ENCODE measurements at regions not wholly inside any gene's neighbourhood (a gene's known extent, or its start where the extent isn't known, plus 50 kb on each side); places are given as distances from the start of the nearest gene placed in this dataset.
"Not testable (repeated sequence)": the region's sequence is repeated elsewhere in the genome, so short reads cannot be mapped to it uniquely, and the experiment has no call there.

DNA sequence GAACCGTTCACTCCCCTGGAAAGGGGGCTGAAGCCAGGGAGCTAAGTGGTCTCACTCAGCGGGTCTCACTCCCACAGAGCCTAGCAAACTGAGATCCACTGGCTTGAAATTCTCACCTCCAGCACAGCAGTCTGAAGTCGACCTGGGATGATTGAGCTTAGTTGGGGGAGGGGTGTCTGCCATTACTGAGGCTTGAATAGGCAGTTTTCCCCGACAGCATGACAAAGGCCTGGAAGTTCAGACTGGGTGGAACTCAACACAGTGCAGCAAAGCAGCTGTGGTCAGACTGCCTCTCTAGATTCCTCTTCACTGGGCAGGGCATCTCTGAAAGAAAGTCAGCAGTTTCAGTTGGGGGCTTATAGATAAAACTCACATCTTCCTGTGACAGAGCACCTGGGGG lies 292.5 kb downstream of the NUP35 start:
- DNase-seq = no peak
- in situ Hi-C loops (cut with HindIII; ENCODE audit: low pct_ligation_motif_present, low pct_unique_long_range_greater_than_20kb, low sequenced_read_pairs) = no loop called here

DNA sequence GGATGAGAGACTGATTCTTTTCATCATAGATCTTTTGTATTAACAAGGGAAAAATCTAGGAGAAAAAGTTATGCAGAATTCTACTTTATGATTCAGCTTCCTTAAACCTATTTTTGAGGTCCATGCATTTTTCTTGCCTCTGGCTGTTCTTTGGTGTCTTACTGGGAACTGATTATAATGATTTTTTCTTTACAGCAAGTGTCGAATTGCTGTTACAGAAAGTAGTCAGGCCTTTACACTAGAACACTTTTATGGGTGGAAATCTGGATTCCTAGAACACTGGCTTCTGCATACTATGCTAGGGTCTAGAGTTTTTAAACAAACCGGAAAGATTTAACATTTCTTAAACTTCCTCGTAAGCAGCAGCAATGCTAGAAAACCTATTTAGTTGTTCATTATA lies 302.6 kb downstream of the NUP35 start:
- in situ Hi-C loops (cut with HindIII; ENCODE audit: low pct_ligation_motif_present, low pct_unique_long_range_greater_than_20kb, low sequenced_read_pairs) = no loop called here
- DNase-seq = no peak

DNA sequence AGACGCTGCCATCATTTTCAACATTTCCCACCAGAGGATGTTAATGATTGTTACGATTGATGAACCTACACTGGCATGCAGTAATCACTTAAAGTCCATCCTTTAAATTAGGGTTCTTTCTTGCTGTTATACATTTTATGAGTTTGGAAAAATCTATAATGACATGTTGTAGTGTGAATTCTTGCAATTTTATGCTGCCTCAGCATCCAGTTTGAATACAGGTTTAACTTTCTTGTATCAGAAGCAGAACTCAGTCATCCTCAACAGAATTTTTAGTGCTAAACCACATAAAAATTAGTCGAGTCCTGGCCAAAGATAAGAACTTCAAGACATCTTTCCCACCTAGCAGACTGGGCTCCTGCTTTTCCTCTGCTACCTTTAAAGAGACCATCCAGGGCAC lies 303.3 kb downstream of the NUP35 start:
- no peak for DNase-seq

DNA sequence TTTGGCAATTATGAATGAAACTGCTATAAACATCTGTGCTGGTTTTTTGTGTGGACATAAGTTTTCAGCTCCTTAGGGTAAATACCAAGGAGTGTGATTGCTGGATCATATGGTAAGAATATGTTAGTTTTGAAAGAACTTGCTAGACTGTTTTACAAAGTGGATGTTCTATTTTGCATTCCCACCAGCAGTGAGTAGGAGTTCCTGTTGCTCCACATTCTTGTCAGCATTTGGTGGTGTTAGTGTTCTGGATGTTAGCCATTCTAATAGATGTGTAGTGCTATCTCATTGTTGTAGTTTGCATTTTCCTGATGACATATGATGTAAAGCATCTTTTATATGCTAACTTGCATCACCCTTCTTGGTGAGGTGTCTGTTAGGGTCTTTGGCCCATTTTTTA lies 304.6 kb downstream of the NUP35 start:
- DNase-seq = no peak
- in situ Hi-C loops (cut with HindIII; ENCODE audit: low pct_ligation_motif_present, low pct_unique_long_range_greater_than_20kb, low sequenced_read_pairs) = no loop called here

More for the DNA sequence above, 303.3 kb downstream of the NUP35 start:
- in situ Hi-C loops (cut with HindIII; ENCODE audit: low pct_ligation_motif_present, low pct_unique_long_range_greater_than_20kb, low sequenced_read_pairs) = no loop called here

DNA sequence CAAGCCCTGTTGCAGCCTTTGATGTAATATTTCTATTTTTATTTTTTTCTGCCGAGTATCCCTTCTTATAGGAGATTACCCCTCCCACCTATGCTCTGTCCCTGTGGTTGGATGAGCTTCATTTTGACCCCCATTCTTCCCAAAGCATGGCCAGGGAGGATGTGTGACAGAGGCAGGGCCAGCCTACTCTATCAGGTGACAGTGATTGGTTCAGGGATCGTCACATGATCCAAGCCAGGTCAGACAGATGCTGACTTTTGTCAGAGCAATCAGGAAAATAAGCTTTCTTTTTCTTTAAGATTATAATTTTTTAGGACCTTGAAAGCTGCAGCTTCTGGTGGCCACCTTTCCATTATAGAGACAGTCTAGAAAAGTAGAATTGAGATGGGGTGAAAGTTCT lies 314.3 kb downstream of the NUP35 start:
- no peak for DNase-seq
- in situ Hi-C loops (cut with HindIII; ENCODE audit: low pct_ligation_motif_present, low pct_unique_long_range_greater_than_20kb, low sequenced_read_pairs) = no loop called here

DNA sequence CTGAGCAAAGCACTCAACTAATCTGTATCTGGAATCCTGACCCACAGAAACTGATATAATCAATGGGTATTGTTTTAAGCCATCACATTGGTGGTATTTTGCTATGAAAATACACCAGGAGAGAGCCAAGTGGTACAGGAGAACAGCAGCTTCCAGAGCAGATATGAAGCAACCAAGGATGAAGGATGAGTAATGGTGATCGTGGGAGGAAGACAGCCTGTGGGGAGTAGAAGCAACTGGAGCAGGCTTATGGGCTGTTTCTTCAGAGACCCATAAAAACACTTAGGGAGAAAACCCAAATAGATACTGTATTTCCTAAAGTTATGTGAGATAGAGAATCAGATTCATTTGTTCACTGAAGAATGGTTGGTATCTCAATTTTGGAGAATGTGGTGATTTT lies 330.8 kb downstream of the NUP35 start:
- no peak for DNase-seq
- in situ Hi-C loops (cut with HindIII; ENCODE audit: low pct_ligation_motif_present, low pct_unique_long_range_greater_than_20kb, low sequenced_read_pairs) = no loop called here

DNA sequence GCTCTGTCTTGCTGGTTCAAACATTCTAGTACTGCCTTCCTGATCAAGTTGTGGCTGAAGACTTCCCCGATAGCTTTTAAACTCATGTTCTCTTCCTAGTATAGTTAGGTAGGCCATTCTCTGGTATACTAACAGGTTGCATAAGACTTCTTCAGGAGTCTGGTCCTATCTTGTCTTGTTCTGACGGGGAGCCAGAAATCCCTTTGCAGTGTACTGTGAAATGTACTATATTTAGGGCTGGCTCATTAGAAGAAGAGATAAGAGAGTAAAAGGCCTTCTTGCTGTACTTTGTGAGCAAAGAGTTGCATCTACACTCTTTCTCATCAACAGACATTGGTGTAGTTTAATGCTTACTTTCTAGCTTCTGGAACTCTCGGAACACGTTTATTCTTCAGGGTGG lies 331.9 kb downstream of the NUP35 start:
- in situ Hi-C loops (cut with HindIII; ENCODE audit: low pct_ligation_motif_present, low pct_unique_long_range_greater_than_20kb, low sequenced_read_pairs) = no loop called here
- DNase-seq = no peak

DNA sequence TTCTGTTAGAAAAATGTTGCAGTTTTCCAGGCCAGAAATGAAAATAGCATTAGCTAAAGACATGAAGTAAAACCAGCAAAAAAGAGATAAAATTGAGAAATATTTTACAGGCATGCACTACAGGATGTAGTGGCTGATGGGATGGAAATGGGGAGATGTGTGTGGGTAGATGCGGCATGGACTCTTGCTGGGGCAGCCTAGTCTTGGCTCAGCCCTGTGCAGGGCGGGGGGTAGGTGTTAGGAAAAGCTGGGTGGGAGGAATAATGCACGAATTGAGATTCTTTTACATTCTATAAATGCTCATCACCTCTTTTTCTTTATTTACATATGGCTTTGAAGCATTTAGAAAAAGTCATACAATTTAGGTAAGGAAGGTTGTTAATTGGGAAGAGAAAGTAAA lies 334.2 kb downstream of the NUP35 start:
- DNase-seq = no peak
- in situ Hi-C loops (cut with HindIII; ENCODE audit: low pct_ligation_motif_present, low pct_unique_long_range_greater_than_20kb, low sequenced_read_pairs) = no loop called here

DNA sequence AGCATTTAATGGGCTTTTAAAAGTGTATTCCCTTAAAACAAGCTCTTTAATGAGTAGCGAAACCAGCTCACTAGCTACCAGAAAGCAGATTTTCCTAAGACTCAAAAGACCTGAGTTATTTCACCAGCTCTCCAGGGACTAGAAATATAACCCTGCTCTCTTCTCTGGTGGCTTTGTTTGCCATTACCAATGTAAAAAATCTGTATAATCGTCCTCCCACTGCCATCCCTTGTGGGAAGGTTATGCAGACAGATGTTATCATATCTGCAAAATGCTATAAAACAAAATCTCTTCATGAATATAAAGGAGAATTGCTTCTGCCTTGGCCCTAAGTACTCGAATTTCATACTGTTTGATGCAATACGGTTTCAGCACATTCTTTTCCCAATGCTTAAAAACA lies 335.2 kb downstream of the NUP35 start:
- in situ Hi-C loops (cut with HindIII; ENCODE audit: low pct_ligation_motif_present, low pct_unique_long_range_greater_than_20kb, low sequenced_read_pairs) = no loop called here
- no peak for DNase-seq

DNA sequence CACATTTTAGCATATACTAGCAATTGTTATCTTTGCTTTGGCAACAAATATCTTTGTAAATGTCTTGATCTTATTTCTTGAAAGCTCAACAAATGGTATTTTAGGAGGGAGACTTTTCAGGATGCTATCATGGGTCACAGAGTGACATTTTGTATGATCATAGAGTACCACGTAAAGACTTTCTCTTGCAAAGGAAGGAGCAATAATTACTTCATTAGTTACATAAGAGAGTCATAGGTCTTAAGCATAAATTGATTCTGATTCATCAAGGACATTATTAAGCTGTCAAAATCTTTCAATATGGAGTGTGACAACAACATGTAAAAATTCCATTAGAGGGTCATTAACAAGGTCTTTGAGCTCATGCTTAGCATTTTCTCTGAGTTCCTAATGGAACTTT lies 339.6 kb downstream of the NUP35 start:
- in situ Hi-C loops (cut with HindIII; ENCODE audit: low pct_ligation_motif_present, low pct_unique_long_range_greater_than_20kb, low sequenced_read_pairs) = no loop called here
- DNase-seq = no peak

DNA sequence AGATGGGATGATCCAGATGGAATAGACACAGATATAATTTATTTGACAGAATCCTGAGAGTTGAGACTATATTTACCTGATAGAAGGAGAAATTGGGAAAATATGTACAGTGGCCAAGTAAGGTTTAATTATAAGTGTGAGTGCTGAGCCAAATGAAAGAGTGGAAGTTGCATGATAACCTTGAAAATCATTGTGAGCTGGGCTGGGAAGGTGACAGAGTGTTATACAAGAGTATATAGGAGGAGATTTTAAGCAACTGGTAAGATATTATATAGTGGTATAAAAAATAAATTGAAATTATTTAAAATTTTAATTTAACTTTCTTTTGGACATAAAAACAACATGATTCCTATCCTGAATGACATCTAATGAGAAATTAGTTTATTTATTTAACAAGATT lies 340.8 kb downstream of the NUP35 start:
- DNase-seq = no peak
- in situ Hi-C loops (cut with HindIII; ENCODE audit: low pct_ligation_motif_present, low pct_unique_long_range_greater_than_20kb, low sequenced_read_pairs) = no loop called here

DNA sequence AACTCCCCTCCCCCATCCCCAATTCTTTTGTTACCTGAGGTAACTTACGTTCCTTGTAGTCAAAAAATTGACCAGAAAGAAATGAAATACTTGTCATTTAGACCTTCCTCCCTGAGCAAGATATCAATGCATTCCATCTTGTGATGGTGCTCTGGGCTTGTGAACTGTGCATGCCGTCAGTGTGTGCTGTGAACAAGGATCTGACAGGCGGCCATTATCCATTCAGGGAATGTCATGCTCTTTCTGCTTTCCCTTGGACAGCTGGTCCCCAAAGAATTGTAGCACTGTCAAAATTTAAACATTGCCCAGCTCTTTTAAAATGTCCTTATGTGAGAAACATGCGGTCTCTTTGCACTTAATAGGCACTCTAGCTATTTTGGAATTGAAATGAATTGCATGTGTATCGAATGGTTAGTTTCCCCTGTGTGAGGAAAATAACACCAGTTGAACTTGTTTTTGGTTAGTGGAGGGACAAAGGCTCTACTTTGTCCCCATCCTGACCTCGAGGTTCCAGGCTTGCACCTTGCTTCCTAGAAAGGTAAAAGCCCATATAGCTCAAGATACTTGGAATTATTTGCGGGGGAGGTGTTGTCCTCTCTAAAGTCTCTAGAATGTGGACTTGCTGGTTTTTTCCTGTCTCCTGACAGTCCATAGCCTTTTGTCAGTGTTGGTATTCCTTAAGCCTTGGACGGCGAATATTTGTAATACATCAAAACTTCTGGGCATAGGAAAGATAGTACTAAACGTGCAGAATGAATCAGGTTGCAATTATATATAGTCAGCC lies 350.9 kb downstream of the NUP35 start:
- DNase-seq = no peak
- in situ Hi-C loops (cut with HindIII; ENCODE audit: low pct_ligation_motif_present, low pct_unique_long_range_greater_than_20kb, low sequenced_read_pairs) = no loop called here

DNA sequence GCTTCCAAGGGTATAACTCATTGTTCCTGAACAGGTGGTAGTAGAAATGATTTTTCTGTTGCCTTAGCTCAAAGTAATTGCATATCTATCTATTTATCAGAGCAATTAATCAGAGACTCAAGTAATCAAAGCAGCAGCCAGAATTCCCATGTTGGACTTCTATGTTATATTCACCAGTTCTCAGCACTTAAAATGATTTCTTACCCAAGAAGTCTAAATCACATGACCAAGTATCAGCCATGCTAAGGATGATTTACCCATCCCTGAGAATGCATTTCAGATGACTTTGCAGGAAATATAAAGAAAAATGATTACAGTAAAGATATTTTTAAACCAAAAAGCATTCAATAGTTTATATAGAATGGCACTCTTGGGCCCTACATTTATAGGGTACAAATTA lies 352.2 kb downstream of the NUP35 start:
- in situ Hi-C loops (cut with HindIII; ENCODE audit: low pct_ligation_motif_present, low pct_unique_long_range_greater_than_20kb, low sequenced_read_pairs) = no loop called here
- no peak for DNase-seq

DNA sequence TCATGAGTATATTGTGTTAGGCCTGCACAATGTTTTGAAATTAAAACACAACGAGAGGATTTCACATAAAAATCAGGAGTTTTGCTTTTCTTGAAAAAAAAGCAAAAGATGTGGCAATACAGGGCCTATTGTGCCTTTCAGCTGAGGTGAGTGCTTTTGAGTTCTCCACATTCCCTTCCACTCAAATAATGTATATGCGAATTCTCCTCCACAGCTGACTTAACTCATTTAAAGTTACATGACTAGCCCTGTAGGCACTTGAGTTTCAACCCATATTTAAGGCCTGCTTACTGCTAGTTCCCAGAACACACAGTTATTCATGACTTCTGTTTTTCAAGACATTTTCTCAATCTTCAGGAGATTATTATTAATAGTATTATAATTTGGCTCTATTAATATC lies 353.1 kb downstream of the NUP35 start:
- DNase-seq = no peak
- in situ Hi-C loops (cut with HindIII; ENCODE audit: low pct_ligation_motif_present, low pct_unique_long_range_greater_than_20kb, low sequenced_read_pairs) = no loop called here

DNA sequence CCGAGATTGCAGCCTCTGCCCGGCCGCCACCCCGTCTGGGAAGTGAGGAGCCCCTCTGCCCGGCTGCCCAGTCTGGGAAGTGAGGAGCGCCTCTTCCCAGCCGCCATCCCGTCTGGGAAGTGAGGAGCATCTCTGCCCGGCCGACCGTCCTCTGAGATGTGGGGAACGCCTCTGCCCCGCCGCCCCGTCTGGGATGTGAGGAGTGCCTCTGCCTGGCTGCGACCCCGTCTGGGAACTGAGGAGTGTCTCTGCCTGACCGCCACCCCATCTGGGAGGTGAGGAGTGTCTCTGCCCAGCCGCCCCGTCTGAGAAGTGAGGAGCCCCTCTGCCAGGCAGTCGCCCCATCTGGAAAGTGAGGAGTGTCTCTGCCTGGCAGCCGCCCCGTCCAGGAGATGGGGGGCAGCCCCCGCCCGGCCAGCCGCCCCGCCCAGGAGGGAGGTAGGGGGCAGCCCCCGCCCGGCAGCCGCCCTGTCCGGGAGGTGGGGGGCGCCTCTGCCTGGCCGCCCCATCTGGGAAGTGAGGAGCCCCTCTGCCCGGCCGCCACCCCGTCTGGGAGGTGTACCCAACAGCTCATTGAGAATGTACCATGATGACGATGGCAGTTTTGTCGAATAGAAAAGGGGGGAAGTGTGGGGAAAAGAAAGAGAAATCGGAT lies 354.8 kb downstream of the NUP35 start:
- DNase-seq; in situ Hi-C loops (cut with HindIII; ENCODE audit: low pct_ligation_motif_present, low pct_unique_long_range_greater_than_20kb, low sequenced_read_pairs): not testable (repeated sequence)

DNA sequence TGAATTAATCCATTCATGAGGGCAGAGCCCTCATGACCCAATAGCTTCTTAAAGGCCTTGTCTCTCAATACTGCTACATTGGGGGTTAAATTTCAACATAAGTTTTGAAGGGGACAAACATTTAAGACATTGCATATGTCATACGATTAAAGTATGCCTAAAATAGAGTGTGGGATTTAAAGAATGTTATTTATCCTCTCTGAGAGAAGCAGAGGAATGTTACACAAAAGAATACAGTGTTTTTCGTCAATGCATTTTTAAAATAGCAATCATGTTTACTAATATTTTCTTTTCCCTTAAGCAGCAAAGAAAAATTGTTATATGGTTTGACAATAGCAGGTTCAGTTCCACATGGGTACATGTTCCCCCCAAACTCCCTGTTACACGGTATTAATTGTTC lies 363.1 kb downstream of the NUP35 start:
- DNase-seq = no peak
- in situ Hi-C loops (cut with HindIII; ENCODE audit: low pct_ligation_motif_present, low pct_unique_long_range_greater_than_20kb, low sequenced_read_pairs) = no loop called here

DNA sequence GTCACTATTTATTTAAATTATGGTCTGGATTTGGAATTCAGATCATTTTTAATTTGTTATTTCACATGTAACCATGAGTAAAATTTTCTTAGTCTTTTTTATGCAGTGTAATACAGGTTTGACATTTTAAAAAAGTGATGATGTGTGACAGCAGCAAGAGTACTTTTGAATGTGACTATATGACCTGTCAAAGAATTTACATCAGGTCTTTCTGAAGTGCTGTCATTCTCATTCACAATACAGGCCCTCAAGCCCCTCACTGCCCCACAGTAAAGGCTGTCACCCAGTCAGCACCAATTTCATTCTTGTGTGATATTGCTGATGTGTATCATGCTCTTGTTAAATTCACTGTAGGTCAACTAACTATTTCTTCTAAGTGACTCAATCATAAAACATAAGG lies 364.2 kb downstream of the NUP35 start:
- in situ Hi-C loops (cut with HindIII; ENCODE audit: low pct_ligation_motif_present, low pct_unique_long_range_greater_than_20kb, low sequenced_read_pairs) = no loop called here
- no peak for DNase-seq

DNA sequence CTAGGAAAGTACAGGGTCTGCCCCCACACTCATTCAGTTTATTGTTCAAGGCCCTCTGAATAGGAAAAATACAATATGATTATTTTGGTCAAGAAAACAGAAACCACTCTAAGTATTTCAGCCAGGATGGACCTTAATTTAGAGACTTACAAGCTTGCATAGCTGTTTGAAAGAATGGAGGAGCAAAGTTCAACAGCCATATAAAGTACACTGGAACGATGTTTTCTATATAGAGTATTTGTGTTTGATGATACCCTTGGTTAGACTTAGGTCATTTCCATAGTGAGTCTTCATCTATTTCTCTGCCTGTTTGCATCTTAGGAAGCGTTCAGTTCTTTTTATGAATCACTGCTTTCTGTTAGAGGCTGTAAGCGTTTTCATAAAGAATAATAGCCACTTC lies 366.2 kb downstream of the NUP35 start:
- DNase-seq = no peak
- in situ Hi-C loops (cut with HindIII; ENCODE audit: low pct_ligation_motif_present, low pct_unique_long_range_greater_than_20kb, low sequenced_read_pairs) = no loop called here

DNA sequence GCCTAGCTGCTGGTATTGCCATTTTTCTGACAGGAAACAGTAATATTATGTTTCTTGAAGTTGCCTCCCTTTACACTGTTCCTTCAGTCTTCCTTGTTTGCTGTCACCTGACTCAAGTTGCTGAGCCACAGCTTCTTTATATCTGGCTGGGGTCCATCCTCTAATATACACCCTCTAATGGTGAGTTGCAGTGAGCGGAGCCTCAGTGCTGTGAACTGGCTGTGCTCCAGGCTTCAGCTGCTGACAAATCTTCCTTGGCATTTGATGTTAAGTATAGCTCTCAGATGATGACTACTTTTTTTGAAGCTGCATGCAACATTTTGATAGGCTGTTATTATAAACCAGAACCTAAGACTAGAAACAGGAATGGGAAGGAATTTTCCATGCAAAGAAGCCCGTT lies 366.7 kb downstream of the NUP35 start:
- no peak for DNase-seq
- in situ Hi-C loops (cut with HindIII; ENCODE audit: low pct_ligation_motif_present, low pct_unique_long_range_greater_than_20kb, low sequenced_read_pairs) = no loop called here

DNA sequence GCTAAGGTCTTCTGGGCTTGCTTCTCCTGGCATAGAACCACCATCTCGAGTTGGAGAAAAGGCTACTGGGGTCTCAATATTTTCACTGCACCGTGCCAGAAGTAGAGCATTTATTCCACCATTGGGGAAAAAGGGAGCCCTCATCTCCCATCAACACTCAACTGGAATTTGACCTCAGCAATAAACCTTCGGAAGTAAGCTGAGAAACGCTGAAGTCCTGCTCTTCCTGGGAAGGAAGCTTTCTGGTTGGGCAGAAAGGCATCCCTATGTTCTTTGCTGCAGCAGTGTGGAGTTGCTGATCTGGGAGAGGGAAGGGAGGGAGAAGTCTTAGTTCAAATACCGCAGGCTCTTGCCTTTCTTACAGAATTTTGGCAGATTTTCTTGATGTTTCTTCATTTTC lies 368.8 kb downstream of the NUP35 start:
- in situ Hi-C loops (cut with HindIII; ENCODE audit: low pct_ligation_motif_present, low pct_unique_long_range_greater_than_20kb, low sequenced_read_pairs) = no loop called here
- no peak for DNase-seq
